ENCODE measurements at regions not wholly inside any gene's neighbourhood (a gene's known extent, or its start where the extent isn't known, plus 50 kb on each side); places are given as distances from the start of the nearest gene placed in this dataset.

GRCh38 chr17:34874478-34874877 lies 86.8 kb downstream of the CCT6B start:
- peaks cover 3% of the 10 kb centered on the region; the same call in 1 of the 2 replicates for H3K27me3 ChIP-seq
- no peaks in the 10 kb centered on the region for H3K36me3 ChIP-seq
- no peaks in the 10 kb centered on the region for H3K9me3 ChIP-seq
- peak; percentile 35 for DNase-seq
- H3K4me3 ChIP-seq, result no peak overlapping the region

GRCh38 chr17:34872640-34873039 lies 88.6 kb downstream of the CCT6B start:
- H3K36me3 ChIP-seq, result no peaks in the 10 kb centered on the region
- H3K27me3 ChIP-seq, result peaks cover 8% of the 10 kb centered on the region
- no peaks in the 10 kb centered on the region for H3K9me3 ChIP-seq
- DNase-seq, result no peak
- no peak overlapping the region for H3K4me3 ChIP-seq

- Histone ChIP-seq H3K9me3 (no peaks in the 10 kb centered on the region), H3K27me3 (peaks cover 8% of the 10 kb centered on the region), H3K36me3 (no peaks in the 10 kb centered on the region), H3K4me3 (no peak overlapping the region)
- no peak for DNase-seq
Measured at GRCh38 chr17:34869641-34870040, 91.6 kb downstream of the CCT6B start.

GRCh38 chr17:34865716-34866115 lies 95.5 kb downstream of the CCT6B start:
- Histone ChIP-seq H3K27me3 (peaks cover 4% of the 10 kb centered on the region), H3K9me3 (no peaks in the 10 kb centered on the region), H3K36me3 (no peaks in the 10 kb centered on the region), H3K4me3 (no peak overlapping the region)
- DNase-seq, result no peak

- no peaks in the 10 kb centered on the region; the same call in 1 of the 2 replicates for H3K27me3 ChIP-seq
Measured at GRCh38 chr17:34862384-34862783, 98.9 kb downstream of the CCT6B start.

GRCh38 chr17:34861864-34862263 lies 99.4 kb downstream of the CCT6B start:
- Histone ChIP-seq H3K9me3 (no peaks in the 10 kb centered on the region), H3K27me3 (no peaks in the 10 kb centered on the region; the same call in 1 of the 2 replicates), H3K36me3 (no peaks in the 10 kb centered on the region), H3K4me3 (no peak overlapping the region)
- DNase-seq, result no peak

More at GRCh38 chr17:34862384-34862783, 98.9 kb downstream of the CCT6B start:
- no peaks in the 10 kb centered on the region for H3K9me3 ChIP-seq
- no peak for DNase-seq
- no peak overlapping the region for H3K4me3 ChIP-seq
- H3K36me3 ChIP-seq, result no peaks in the 10 kb centered on the region

GRCh38 chr17:34859652-34860051 lies 101.6 kb downstream of the CCT6B start:
- H3K36me3 ChIP-seq, result no peaks in the 10 kb centered on the region
- no peaks in the 10 kb centered on the region for H3K9me3 ChIP-seq
- DNase-seq, result no peak
- H3K4me3 ChIP-seq, result no peak overlapping the region
- no peaks in the 10 kb centered on the region; the same call in 1 of the 2 replicates for H3K27me3 ChIP-seq

GRCh38 chr17:34858591-34859565 lies 102.4 kb downstream of the CCT6B start:
- DNase-seq, result no peak

GRCh38 chr17:34853924-34854323 lies 107.3 kb downstream of the CCT6B start:
- Histone ChIP-seq H3K4me3 (no peak overlapping the region), H3K27me3 (no peaks in the 10 kb centered on the region), H3K9me3 (no peaks in the 10 kb centered on the region), H3K36me3 (no peaks in the 10 kb centered on the region)
- no peak for DNase-seq

More at GRCh38 chr17:34858591-34859565, 102.4 kb downstream of the CCT6B start:
- Histone ChIP-seq H3K36me3 (no peaks in the 10 kb centered on the region), H3K4me3 (no peak overlapping the region), H3K27me3 (no peaks in the 10 kb centered on the region; the same call in 1 of the 2 replicates), H3K9me3 (no peaks in the 10 kb centered on the region)

GRCh38 chr17:34852614-34853013 lies 108.6 kb downstream of the CCT6B start:
- Histone ChIP-seq H3K4me3 (no peak overlapping the region), H3K9me3 (no peaks in the 10 kb centered on the region), H3K36me3 (no peaks in the 10 kb centered on the region), H3K27me3 (no peaks in the 10 kb centered on the region)
- no peak for DNase-seq

- H3K27me3 ChIP-seq, result no peaks in the 10 kb centered on the region
- no peak overlapping the region for H3K4me3 ChIP-seq
- no peaks in the 10 kb centered on the region for H3K36me3 ChIP-seq
- no peak for DNase-seq
- H3K9me3 ChIP-seq, result no peaks in the 10 kb centered on the region
Measured at GRCh38 chr17:34851961-34852540, 109.2 kb downstream of the CCT6B start.

GRCh38 chr17:34850964-34851363 lies 110.3 kb downstream of the CCT6B start:
- DNase-seq, result no peak
- Histone ChIP-seq H3K9me3 (no peaks in the 10 kb centered on the region), H3K36me3 (no peaks in the 10 kb centered on the region), H3K27me3 (no peaks in the 10 kb centered on the region), H3K4me3 (no peak overlapping the region)

- Histone ChIP-seq H3K9me3 (no peaks in the 10 kb centered on the region), H3K27me3 (no peaks in the 10 kb centered on the region), H3K4me3 (no peak overlapping the region), H3K36me3 (no peaks in the 10 kb centered on the region)
- no peak for DNase-seq
Measured at GRCh38 chr17:34850023-34850422, 111.2 kb downstream of the CCT6B start.

GRCh38 chr17:34847938-34848337 lies 113.3 kb downstream of the CCT6B start:
- H3K27me3 ChIP-seq, result no peaks in the 10 kb centered on the region
- no peaks in the 10 kb centered on the region for H3K36me3 ChIP-seq
- no peaks in the 10 kb centered on the region for H3K9me3 ChIP-seq
- no peak for DNase-seq
- H3K4me3 ChIP-seq, result no peak overlapping the region

- DNase-seq, result no peak
- Histone ChIP-seq H3K36me3 (no peaks in the 10 kb centered on the region), H3K9me3 (no peaks in the 10 kb centered on the region), H3K4me3 (no peak overlapping the region), H3K27me3 (no peaks in the 10 kb centered on the region)
Measured at GRCh38 chr17:34845296-34845695, 116.0 kb downstream of the CCT6B start.

- no peak for DNase-seq
- Histone ChIP-seq H3K36me3 (no peaks in the 10 kb centered on the region), H3K9me3 (no peaks in the 10 kb centered on the region), H3K4me3 (no peak overlapping the region), H3K27me3 (peaks cover 7% of the 10 kb centered on the region)
Measured at GRCh38 chr17:34843682-34844081, 117.6 kb downstream of the CCT6B start.

- Histone ChIP-seq H3K36me3 (no peaks in the 10 kb centered on the region), H3K9me3 (no peaks in the 10 kb centered on the region), H3K4me3 (no peak overlapping the region), H3K27me3 (peaks cover 13% of the 10 kb centered on the region)
- no peak for DNase-seq
Measured at GRCh38 chr17:34842235-34842634, 119.0 kb downstream of the CCT6B start.

Measured in MG63 (cell line).